Stimulated activated naive CD8-positive, alpha-beta T cell treated with anti-CD3 and anti-CD28 coated beads, Interleukin-15, Interleukin-2, amounts not matched to agents 100 ng/mL and 50 ng/mL, for 24 hours (primary cell): ENCODE measurements at regions not wholly inside any gene's neighbourhood (a gene's known extent, or its start where the extent isn't known, plus 50 kb on each side); places are given as distances from the start of the nearest gene placed in this dataset.
"Not testable (repeated sequence)": the region's sequence is repeated elsewhere in the genome, so short reads cannot be mapped to it uniquely, and the experiment has no call there.

Experiments
- H3K27ac Mint-ChIP-seq: one replicate; pipeline ENCODE4 v1.8.0; 2021; ENCODE audit warnings: mild to moderate bottlenecking, mixed read lengths
- H3K27me3 Mint-ChIP-seq: one replicate; pipeline ENCODE4 v1.8.0; 2021; ENCODE audit warnings: mixed read lengths
- H3K36me3 Mint-ChIP-seq: one replicate; pipeline ENCODE4 v1.8.0; 2021; ENCODE audit warnings: low read depth, mixed read lengths
- H3K4me1 Mint-ChIP-seq: one replicate; pipeline ENCODE4 v1.8.0; 2021; ENCODE audit warnings: low read depth, mixed read lengths
- H3K4me3 Mint-ChIP-seq: one replicate; pipeline ENCODE4 v1.8.0; 2021; ENCODE audit warnings: mild to moderate bottlenecking, mixed read lengths
- H3K9me3 Mint-ChIP-seq: one replicate; pipeline ENCODE4 v1.8.0; 2021; ENCODE audit warnings: mixed read lengths

GRCh38 chr7:120170834-120171233 lies 102.1 kb upstream of the KCND2 start:
- no peak overlapping the region for H3K27ac Mint-ChIP-seq
- no peaks in the 10 kb centered on the region for H3K27me3 Mint-ChIP-seq
- H3K36me3 Mint-ChIP-seq, result no peaks in the 10 kb centered on the region
- peaks cover 6% of the 10 kb centered on the region for H3K9me3 Mint-ChIP-seq
- H3K4me3 Mint-ChIP-seq, result no peak overlapping the region
- H3K4me1 Mint-ChIP-seq, result no peaks in the 10 kb centered on the region

- H3K27ac Mint-ChIP-seq, result no peak overlapping the region
- no peaks in the 10 kb centered on the region for H3K4me1 Mint-ChIP-seq
- no peaks in the 10 kb centered on the region for H3K36me3 Mint-ChIP-seq
- no peak overlapping the region for H3K4me3 Mint-ChIP-seq
- peaks cover 3% of the 10 kb centered on the region for H3K9me3 Mint-ChIP-seq
- no peaks in the 10 kb centered on the region for H3K27me3 Mint-ChIP-seq
Observed at GRCh38 chr7:120171406-120171805, 101.6 kb upstream of the KCND2 start.

DNA sequence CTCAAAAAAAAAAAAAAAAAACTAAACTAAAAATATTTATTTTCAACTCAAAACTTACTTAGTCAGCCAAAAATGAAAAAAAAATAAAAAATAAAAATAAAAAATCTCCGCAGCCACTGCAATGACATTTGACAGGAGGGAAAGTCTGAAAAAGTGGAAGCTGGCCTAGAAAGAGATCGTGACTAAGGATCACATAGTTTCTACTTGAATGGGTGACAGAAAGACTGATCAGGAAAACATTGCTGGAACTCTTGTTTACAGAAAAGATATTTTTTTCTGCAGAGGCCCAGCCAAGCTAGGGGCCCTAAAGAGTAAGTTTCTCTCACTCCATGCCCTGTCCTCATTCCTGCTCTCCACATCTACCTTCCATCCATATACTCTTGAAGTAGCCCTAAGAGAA lies 92.8 kb upstream of the KCND2 start:
- no peaks in the 10 kb centered on the region for H3K4me1 Mint-ChIP-seq
- no peak overlapping the region for H3K4me3 Mint-ChIP-seq
- no peaks in the 10 kb centered on the region for H3K27me3 Mint-ChIP-seq

DNA sequence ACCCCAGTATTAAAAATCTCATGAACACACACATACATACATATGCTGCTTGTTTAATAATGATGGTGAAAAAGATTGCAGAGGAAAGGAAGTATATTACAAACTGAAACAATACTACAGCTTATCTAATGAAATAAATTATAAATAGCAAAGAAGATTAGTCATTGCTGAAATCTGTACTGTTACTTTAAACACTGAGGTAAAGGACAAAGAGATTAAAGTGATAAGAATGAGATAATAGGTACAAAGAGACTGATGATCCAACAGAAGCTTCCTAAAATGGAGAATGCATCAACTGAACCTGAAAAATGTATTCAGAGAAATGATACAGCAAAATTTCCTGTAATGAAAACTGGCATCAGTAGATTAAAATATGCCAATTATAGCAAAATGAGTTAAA lies 91.5 kb upstream of the KCND2 start:
- Mint-ChIP-seq H3K4me1 (no peaks in the 10 kb centered on the region), H3K27ac (no peak overlapping the region), H3K9me3 (peaks cover 3% of the 10 kb centered on the region), H3K27me3 (no peaks in the 10 kb centered on the region), H3K36me3 (no peaks in the 10 kb centered on the region), H3K4me3 (no peak overlapping the region)

More for the DNA sequence above, 92.8 kb upstream of the KCND2 start:
- H3K27ac Mint-ChIP-seq, result no peak overlapping the region
- H3K36me3 Mint-ChIP-seq, result no peaks in the 10 kb centered on the region
- peaks cover 3% of the 10 kb centered on the region for H3K9me3 Mint-ChIP-seq

- H3K36me3 Mint-ChIP-seq, result no peaks in the 10 kb centered on the region
- no peak overlapping the region for H3K4me3 Mint-ChIP-seq
- H3K27ac Mint-ChIP-seq, result no peak overlapping the region
- peaks cover 3% of the 10 kb centered on the region for H3K9me3 Mint-ChIP-seq
- no peaks in the 10 kb centered on the region for H3K27me3 Mint-ChIP-seq
- no peaks in the 10 kb centered on the region for H3K4me1 Mint-ChIP-seq
Observed at GRCh38 chr7:120184866-120185265, 88.1 kb upstream of the KCND2 start.

DNA sequence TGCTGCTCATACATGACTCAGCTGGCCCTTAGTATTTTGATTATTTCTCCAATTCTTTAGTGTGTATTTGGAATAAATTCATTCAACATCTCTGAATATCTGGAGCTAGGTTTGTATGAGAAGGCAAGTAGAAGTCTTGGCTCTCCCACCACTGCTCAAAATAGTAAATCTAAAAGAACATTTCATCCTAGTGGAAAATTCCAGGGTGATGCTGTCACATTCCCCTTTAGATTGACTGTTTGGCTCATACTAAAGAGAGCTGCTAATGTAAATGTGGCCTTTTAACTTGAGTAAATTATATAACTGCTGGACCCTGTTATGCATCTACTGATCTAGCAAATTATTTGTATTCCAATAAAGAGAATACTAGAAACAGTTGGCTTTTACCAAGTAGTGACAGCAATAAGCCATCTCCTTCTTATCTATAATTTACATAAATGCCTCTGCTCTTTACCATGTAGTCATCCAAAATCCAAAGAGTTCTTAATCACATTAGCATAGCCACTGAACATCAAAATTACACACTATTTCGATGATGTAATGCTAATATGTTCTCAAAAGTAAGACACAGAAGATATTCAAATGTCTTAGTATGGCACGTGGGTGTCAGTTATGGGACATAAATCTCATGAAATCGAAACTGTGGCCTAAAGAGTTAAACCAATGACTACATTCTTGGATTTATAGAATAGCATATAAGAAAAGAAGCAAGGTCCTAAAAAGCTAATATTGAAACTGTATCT lies 86.9 kb upstream of the KCND2 start:
- no peaks in the 10 kb centered on the region for H3K27me3 Mint-ChIP-seq
- no peak overlapping the region for H3K27ac Mint-ChIP-seq
- peaks cover 3% of the 10 kb centered on the region for H3K9me3 Mint-ChIP-seq
- no peaks in the 10 kb centered on the region for H3K36me3 Mint-ChIP-seq
- no peak overlapping the region for H3K4me3 Mint-ChIP-seq
- H3K4me1 Mint-ChIP-seq, result no peaks in the 10 kb centered on the region

GRCh38 chr7:120186688-120187087 lies 86.3 kb upstream of the KCND2 start:
- Mint-ChIP-seq H3K4me3 (no peak overlapping the region), H3K36me3 (no peaks in the 10 kb centered on the region), H3K27ac (no peak overlapping the region), H3K27me3 (no peaks in the 10 kb centered on the region), H3K4me1 (no peaks in the 10 kb centered on the region), H3K9me3 (peaks cover 3% of the 10 kb centered on the region)

- no peaks in the 10 kb centered on the region for H3K36me3 Mint-ChIP-seq
- H3K4me3 Mint-ChIP-seq, result no peak overlapping the region
- no peak overlapping the region for H3K27ac Mint-ChIP-seq
- no peaks in the 10 kb centered on the region for H3K27me3 Mint-ChIP-seq
- no peaks in the 10 kb centered on the region for H3K4me1 Mint-ChIP-seq
- H3K9me3 Mint-ChIP-seq, result peaks cover 4% of the 10 kb centered on the region
Observed at GRCh38 chr7:120189623-120190022, 83.4 kb upstream of the KCND2 start.

DNA sequence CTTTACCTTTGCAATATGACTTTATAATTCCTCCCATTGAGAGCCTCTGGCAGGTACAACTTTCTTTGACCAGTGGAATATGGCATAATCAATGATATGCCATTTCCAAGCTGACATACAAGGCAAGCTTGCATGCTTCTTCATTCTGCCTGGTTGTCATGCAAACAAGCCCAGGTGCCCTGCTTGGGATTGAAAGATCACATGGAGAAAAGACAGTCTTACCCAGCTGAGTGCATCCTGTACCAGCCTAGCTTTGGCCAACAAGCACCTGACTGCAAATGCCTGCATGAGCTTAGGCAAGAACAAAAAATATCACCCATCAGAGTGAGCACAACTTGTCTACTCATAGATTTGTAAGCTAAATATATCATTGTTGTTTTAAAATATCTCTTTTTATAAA lies 82.9 kb upstream of the KCND2 start:
- Mint-ChIP-seq H3K9me3 (peaks cover 9% of the 10 kb centered on the region), H3K27me3 (no peaks in the 10 kb centered on the region), H3K27ac (no peak overlapping the region), H3K4me3 (no peak overlapping the region), H3K4me1 (no peaks in the 10 kb centered on the region), H3K36me3 (no peaks in the 10 kb centered on the region)

DNA sequence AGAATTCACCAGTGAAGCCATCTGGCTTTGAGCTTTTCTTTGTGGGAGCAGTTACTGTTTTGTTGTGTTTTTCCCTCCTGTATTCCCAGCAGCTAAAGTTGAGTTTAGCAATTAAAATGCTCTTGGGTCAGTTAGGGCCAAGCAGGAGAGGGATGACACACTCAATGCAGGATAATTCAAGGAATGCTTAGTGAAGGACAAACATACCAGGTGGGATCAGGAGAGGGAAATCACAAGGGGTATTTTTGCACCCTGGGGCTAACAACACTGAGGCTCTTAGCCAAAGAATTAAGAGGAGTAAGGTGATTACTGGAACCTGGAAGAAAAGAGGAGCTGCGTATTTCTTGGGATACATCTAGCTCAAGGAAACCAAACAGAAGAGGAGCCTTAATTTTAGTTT lies 82.4 kb upstream of the KCND2 start:
- Mint-ChIP-seq H3K4me1 (no peaks in the 10 kb centered on the region), H3K36me3 (no peaks in the 10 kb centered on the region), H3K4me3 (no peak overlapping the region), H3K27ac (no peak overlapping the region), H3K27me3 (no peaks in the 10 kb centered on the region), H3K9me3 (peaks cover 14% of the 10 kb centered on the region)

DNA sequence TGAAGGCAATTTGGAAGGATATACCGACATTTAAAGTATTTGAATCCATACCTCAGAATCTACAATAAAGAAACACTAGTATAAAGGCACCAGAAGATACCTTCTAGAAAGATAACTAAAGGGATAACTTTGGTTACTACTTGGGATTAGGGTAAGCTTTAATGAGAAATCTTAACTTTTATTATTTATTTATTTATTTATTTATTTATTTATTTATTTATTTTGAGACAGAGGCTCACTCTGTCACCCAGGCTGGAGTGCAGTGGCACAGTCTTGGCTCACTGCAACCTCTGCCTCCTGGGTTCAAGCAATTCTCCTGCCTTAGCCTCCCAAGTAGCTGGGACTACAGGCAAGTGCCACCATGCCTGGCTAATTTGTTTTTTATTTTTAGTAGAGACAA lies 81.6 kb upstream of the KCND2 start:
- peaks cover 15% of the 10 kb centered on the region for H3K9me3 Mint-ChIP-seq
- H3K27me3 Mint-ChIP-seq, H3K4me3 Mint-ChIP-seq, H3K36me3 Mint-ChIP-seq, H3K4me1 Mint-ChIP-seq, H3K27ac Mint-ChIP-seq: not testable (repeated sequence)

DNA sequence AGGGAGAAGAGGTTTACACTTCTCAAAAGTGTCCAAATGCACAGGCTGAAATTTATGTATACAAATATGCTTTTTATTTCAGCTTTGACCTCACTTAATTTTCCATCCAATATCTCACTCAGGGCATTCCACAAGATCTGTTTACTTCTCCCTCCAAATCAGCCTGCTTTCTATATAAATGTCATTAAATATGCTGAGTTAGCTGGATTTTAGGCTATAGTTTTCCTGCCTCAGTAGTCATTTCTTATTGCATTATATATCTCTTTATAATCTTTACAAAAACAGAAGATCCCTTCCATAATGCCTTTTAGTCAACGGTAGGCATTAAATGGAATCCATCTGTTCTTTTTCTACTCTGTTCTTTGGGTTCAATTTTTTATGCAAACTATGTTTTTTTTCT lies 71.7 kb upstream of the KCND2 start:
- H3K27me3 Mint-ChIP-seq, result no peaks in the 10 kb centered on the region
- no peaks in the 10 kb centered on the region for H3K9me3 Mint-ChIP-seq
- H3K36me3 Mint-ChIP-seq, result no peaks in the 10 kb centered on the region
- H3K27ac Mint-ChIP-seq, result no peak overlapping the region
- no peaks in the 10 kb centered on the region for H3K4me1 Mint-ChIP-seq
- H3K4me3 Mint-ChIP-seq, result no peak overlapping the region

DNA sequence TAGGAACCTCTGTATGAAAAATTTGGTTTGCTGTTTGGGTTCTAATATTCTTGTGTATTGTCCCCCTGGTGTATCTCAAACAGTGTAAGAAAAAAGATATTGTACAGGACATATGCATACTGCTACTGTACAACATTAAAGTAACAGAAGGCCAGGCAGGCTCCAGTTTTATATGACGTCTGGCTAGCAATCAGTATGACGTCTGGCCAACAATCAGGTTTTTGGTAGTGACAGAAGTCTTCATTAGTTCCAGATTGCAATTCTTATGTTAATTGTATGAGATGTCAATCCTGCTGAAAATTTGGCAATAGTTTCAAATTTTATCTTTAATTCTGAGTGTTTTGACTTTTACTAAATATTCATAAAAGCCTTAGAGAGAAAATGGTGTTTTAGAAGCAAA lies 67.9 kb upstream of the KCND2 start:
- Mint-ChIP-seq H3K9me3 (peaks cover 14% of the 10 kb centered on the region), H3K27me3 (no peaks in the 10 kb centered on the region), H3K27ac (no peak overlapping the region), H3K4me1 (no peaks in the 10 kb centered on the region), H3K4me3 (no peak overlapping the region), H3K36me3 (no peaks in the 10 kb centered on the region)

- H3K27ac Mint-ChIP-seq, result no peak overlapping the region
- no peaks in the 10 kb centered on the region for H3K4me1 Mint-ChIP-seq
- H3K9me3 Mint-ChIP-seq, result peaks cover 14% of the 10 kb centered on the region
- no peaks in the 10 kb centered on the region for H3K27me3 Mint-ChIP-seq
- no peaks in the 10 kb centered on the region for H3K36me3 Mint-ChIP-seq
- no peak overlapping the region for H3K4me3 Mint-ChIP-seq
Observed at GRCh38 chr7:120207037-120207436, 65.9 kb upstream of the KCND2 start.

DNA sequence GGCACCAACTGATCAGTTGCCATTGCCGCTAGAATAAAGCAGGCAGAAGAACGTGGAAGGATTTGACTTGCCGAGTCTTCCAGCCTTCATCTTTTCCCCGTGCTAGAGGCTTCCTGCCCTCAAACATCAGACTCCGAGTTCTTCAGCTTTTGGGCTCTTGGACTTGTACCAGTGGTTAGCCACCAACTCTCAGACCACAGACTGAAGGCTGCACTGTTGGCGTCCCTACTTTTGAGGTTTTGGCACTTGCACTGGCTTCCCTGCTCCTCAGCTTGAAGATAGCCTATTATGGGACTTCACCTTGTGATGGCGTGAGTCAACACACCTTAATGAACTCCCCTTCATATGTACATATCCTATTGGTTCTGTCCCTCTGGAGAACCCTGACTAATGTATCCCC lies 57.3 kb upstream of the KCND2 start:
- Mint-ChIP-seq H3K27me3 (no peaks in the 10 kb centered on the region), H3K4me1 (no peaks in the 10 kb centered on the region), H3K9me3 (peaks cover 8% of the 10 kb centered on the region), H3K27ac (no peak overlapping the region), H3K36me3 (no peaks in the 10 kb centered on the region), H3K4me3 (no peak overlapping the region)

- Mint-ChIP-seq H3K4me1 (no peaks in the 10 kb centered on the region), H3K27ac (no peak overlapping the region), H3K27me3 (no peaks in the 10 kb centered on the region), H3K4me3 (no peak overlapping the region), H3K36me3 (no peaks in the 10 kb centered on the region), H3K9me3 (peaks cover 8% of the 10 kb centered on the region)
Observed at GRCh38 chr7:120216947-120217346, 56.0 kb upstream of the KCND2 start.
